Tibial nerve (tissue), 4 donors: ENCODE measurements at regions not wholly inside any gene's neighbourhood (a gene's known extent, or its start where the extent isn't known, plus 50 kb on each side); places are given as distances from the start of the nearest gene placed in this dataset.

ENCODE experiments used
- DNase-seq, 2 donors: peaks; one replicate each; pipeline ENCODE4 v3.0.0-alpha.2; 2019; ENCODE audit warnings: low spot score in 2 of 2
- H3K27ac ChIP-seq, 4 donors: fragments of 200-600 bp; sonication (generic) in 3 of 4; one replicate each; pipeline ENCODE4 v1.5.1; 2017 to 2019; ENCODE audit warnings: mild to moderate bottlenecking in 1 of 4
- H3K27me3 ChIP-seq, 2 donors: fragments of 200-600 bp; sonication (generic) in 1 of 2; one replicate each; pipeline versions ENCODE4 v1.5.1 to v1.6.0; 2017 to 2019
- H3K36me3 ChIP-seq, 3 donors: fragments of 200-600 bp; sonication (generic); one replicate each; pipeline ENCODE4 v1.5.1; 2018 to 2019
- H3K4me1 ChIP-seq, 4 donors: fragments of 200-600 bp; sonication (generic) in 3 of 4; one replicate each; pipeline ENCODE4 v1.5.1; 2017 to 2019
- H3K4me3 ChIP-seq, 4 donors: fragments of 200-600 bp; sonication (generic) in 3 of 4; one replicate each; pipeline ENCODE4 v1.5.1; 2017 to 2019; ENCODE audit warnings: mild to moderate bottlenecking in 1 of 4, moderate library complexity in 1 of 4
- H3K9me3 ChIP-seq, 4 donors: fragments of 200-600 bp; sonication (generic) in 3 of 4; one replicate each; pipeline ENCODE4 v1.5.1; 2017 to 2019
- EP300 ChIP-seq, 2 donors: sonication (generic); formaldehyde crosslinking; IDR thresholded peaks; one replicate each; pipeline ENCODE4 v1.6.1; 2017; ENCODE audit warnings: antibody characterized with exemption in 2 of 2, mild to moderate bottlenecking in 1 of 2
- POLR2A ChIP-seq, 2 donors: fragments of 450-650 bp; IDR thresholded peaks; one replicate each; pipeline ENCODE4 v1.6.1; 2017; ENCODE audit warnings: antibody characterized with exemption in 2 of 2, mild to moderate bottlenecking in 2 of 2, moderate library complexity in 2 of 2
- WGBS, 2 donors: methylation state at CpG; one replicate each; pipeline ENCODE4 v1.1.5; 2018; 5-methylcytosine and 5-hydroxymethylcytosine counted together
- TF ChIP-seq, protein P1 (sequence below), 5 experiments: fragments of 200-600 bp in 3 of 5; fragments of 450-650 bp in 2 of 5; sonication (generic) in 3 of 5; IDR thresholded peaks; one replicate each; pipeline ENCODE4 v1.5.1; 2016 to 2019; ENCODE audit warnings: antibody characterized with exemption in 5 of 5, mild to moderate bottlenecking in 3 of 5, moderate library complexity in 2 of 5

DNA sequence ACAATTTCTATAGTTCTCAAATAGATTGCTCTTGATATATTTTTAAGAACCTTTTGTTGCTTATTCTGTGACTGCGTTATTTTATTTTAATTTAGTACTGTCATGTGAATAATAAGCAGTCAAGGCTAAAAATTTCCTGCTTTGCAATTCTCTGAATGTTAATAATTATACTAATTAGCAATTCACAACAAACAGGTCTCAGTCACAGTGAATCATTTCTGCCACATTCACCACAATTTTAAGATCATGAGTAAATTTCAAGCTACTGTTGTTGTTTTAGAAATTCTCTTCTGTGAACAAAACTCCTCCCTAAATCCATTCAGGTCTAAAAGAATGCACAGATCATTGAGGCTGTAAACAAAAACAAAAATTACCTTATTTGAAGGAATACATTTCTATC, 339.6 kb upstream of the DPYD start:
- no peaks in the 10 kb centered on the region for H3K36me3 ChIP-seq
- H3K27ac ChIP-seq = no peak overlapping the region
- WGBS, 2 donors = 65 to 88% methylated on average over 1 of the region's 1 CpG
- H3K4me1 ChIP-seq = no peaks in the 10 kb centered on the region
- no peak overlapping the region for H3K4me3 ChIP-seq
- no peaks in the 10 kb centered on the region for H3K27me3 ChIP-seq
- peaks cover 0 to 6% (median 0%) of the 10 kb centered on the region in 4 donors for H3K9me3 ChIP-seq
- TF ChIP-seq EP300 (IDR thresholded peaks at IDR 0.05) = no peak
- TF ChIP-seq, protein P1, sequence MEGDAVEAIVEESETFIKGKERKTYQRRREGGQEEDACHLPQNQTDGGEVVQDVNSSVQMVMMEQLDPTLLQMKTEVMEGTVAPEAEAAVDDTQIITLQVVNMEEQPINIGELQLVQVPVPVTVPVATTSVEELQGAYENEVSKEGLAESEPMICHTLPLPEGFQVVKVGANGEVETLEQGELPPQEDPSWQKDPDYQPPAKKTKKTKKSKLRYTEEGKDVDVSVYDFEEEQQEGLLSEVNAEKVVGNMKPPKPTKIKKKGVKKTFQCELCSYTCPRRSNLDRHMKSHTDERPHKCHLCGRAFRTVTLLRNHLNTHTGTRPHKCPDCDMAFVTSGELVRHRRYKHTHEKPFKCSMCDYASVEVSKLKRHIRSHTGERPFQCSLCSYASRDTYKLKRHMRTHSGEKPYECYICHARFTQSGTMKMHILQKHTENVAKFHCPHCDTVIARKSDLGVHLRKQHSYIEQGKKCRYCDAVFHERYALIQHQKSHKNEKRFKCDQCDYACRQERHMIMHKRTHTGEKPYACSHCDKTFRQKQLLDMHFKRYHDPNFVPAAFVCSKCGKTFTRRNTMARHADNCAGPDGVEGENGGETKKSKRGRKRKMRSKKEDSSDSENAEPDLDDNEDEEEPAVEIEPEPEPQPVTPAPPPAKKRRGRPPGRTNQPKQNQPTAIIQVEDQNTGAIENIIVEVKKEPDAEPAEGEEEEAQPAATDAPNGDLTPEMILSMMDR (IDR thresholded peaks at IDR 0.05) = no peak
- no peak for TF ChIP-seq POLR2A (IDR thresholded peaks at IDR 0.05)
- no peak for DNase-seq

- Histone ChIP-seq H3K27ac (no peak overlapping the region), H3K4me3 (no peak overlapping the region), H3K4me1 (no peaks in the 10 kb centered on the region), H3K9me3 (peaks cover 0 to 6% (median 0%) of the 10 kb centered on the region in 4 donors), H3K27me3 (no peaks in the 10 kb centered on the region), H3K36me3 (no peaks in the 10 kb centered on the region)
- DNase-seq = no peak
- 52 to 62% methylated on average over 2 of the region's 2 CpGs for WGBS, 2 donors
- TF ChIP-seq, protein P1 (IDR thresholded peaks at IDR 0.05) = no peak
- no peak for TF ChIP-seq POLR2A (IDR thresholded peaks at IDR 0.05)
- TF ChIP-seq EP300 (IDR thresholded peaks at IDR 0.05) = no peak
Measured at GRCh38 chr1:98256700-98257099, 335.9 kb upstream of the DPYD start.

DNA sequence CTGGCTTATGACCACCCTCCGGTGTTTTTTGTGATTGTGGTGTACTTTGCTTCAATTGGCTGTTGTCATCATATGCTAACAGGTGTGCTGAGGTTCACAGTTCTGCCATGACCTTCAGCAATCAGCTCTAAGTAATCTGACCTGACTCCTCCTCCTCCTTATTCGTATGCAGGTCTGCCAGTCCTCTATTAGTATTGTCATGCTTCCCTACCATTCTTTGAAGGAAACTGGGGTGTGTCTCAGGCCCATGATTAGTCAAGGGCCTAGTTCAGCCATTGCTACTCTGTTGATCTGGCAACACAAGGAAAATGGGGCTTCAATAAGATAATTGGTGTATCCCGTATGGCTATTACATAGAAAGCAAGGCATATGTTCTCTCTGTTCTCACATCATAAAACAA, 332.3 kb upstream of the DPYD start:
- no peaks in the 10 kb centered on the region for H3K36me3 ChIP-seq
- DNase-seq = no peak
- WGBS, 2 donors = 79 to 80% methylated on average over 3 of the region's 3 CpGs
- no peak overlapping the region for H3K4me3 ChIP-seq
- TF ChIP-seq, protein P1 (IDR thresholded peaks at IDR 0.05) = no peak
- TF ChIP-seq POLR2A (IDR thresholded peaks at IDR 0.05) (no peak), EP300 (IDR thresholded peaks at IDR 0.05) (no peak)
- H3K27me3 ChIP-seq = no peaks in the 10 kb centered on the region
- H3K4me1 ChIP-seq = no peaks in the 10 kb centered on the region
- peaks cover 0 to 10% (median 3%) of the 10 kb centered on the region in 4 donors for H3K9me3 ChIP-seq
- no peak overlapping the region for H3K27ac ChIP-seq

DNA sequence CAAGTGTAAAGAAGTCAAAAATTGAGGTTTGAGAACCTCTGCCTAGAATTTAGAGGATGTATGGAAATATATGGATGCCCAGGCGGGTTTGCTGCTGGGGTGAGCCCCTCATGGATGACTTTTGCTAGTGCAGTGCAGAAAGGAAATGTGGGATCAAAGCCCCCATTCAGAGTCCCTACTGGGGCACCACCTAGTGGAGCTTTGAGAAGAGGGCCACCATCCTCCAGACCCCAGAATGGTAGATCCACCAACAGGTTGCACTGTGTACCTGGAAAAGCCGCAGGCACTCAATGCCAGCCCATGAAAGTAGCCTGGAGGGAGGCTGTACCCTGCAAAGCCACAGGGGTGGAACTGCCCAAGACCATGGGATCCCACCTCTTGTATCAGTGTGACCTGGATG, 330.7 kb upstream of the DPYD start:
- TF ChIP-seq POLR2A (IDR thresholded peaks at IDR 0.05) = no peak
- TF ChIP-seq EP300 (IDR thresholded peaks at IDR 0.05) = no peak
- TF ChIP-seq, protein P1 (IDR thresholded peaks at IDR 0.05) = no peak
- DNase-seq = no peak

DNA sequence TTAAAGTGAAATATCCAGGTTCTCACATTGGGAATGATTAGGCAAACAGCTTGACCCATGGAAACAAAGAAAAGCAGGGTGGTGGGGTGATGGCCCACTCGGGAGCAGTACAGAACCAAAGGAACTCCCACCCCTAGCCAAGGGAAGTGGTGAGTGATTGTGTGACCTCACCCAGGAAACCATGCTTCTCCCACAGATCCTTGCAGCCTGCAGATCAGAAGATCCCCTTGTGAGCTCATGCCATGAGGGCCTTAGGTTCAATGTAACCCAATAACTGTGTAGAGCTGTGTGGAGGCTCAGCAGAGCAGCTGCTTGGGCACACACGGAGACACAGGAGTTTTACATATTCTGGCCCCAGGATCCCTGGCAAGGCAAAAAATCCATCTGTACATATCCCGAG, 311.8 kb upstream of the DPYD start:
- Histone ChIP-seq H3K9me3 (peaks cover 0 to 45% (median 2%) of the 10 kb centered on the region in 4 donors), H3K36me3 (no peaks in the 10 kb centered on the region), H3K4me1 (no peaks in the 10 kb centered on the region), H3K27ac (no peak overlapping the region), H3K4me3 (no peak overlapping the region), H3K27me3 (no peaks in the 10 kb centered on the region)
- no peak for DNase-seq
- TF ChIP-seq, protein P1 (IDR thresholded peaks at IDR 0.05) = no peak
- no peak for TF ChIP-seq POLR2A (IDR thresholded peaks at IDR 0.05)
- no peak for TF ChIP-seq EP300 (IDR thresholded peaks at IDR 0.05)
- 60 to 67% methylated on average over 1 to 3 of the region's 3 CpGs for WGBS, 2 donors

More for the DNA sequence above, 330.7 kb upstream of the DPYD start:
- H3K4me3 ChIP-seq = no peak overlapping the region
- H3K4me1 ChIP-seq = no peaks in the 10 kb centered on the region
- WGBS, 2 donors = 92 to 93% methylated on average over 2 of the region's 2 CpGs
- H3K9me3 ChIP-seq = peaks cover 0 to 12% (median under 1%) of the 10 kb centered on the region in 4 donors
- no peaks in the 10 kb centered on the region for H3K36me3 ChIP-seq
- no peak overlapping the region for H3K27ac ChIP-seq
- H3K27me3 ChIP-seq = no peaks in the 10 kb centered on the region
